BJ (cell line): ENCODE measurements at regions not wholly inside any gene's neighbourhood (a gene's known extent, or its start where the extent isn't known, plus 50 kb on each side); places are given as distances from the start of the nearest gene placed in this dataset.

Experiments
- CTCF ChIA-PET: fragments of 350-600 bp; formaldehyde crosslinking; extraction: SDS; loops from one replicate; lab custom pipeline; 2021; ENCODE audit warnings: antibody characterized with exemption, inconsistent platforms; lab: Yijun Ruan, JAX
- POLR2A ChIA-PET: fragments of 300-600 bp; sonication (Branson Sonifier 250); formaldehyde crosslinking; extraction: SDS; loops from one replicate; lab custom pipeline; 2021; ENCODE audit warnings: antibody characterized with exemption; lab: Charles Lee
- DNase-seq: peaks from one replicate; pipeline ENCODE4 v3.0.0-alpha.2; 2011; ENCODE audit warnings: low read depth
- H3K27me3 ChIP-seq: 2 replicates; pipeline ENCODE4 v1.6.0; 2011; ENCODE audit warnings: low read length; ENCODE audit not compliant: control insufficient read depth, insufficient read depth
- H3K36me3 ChIP-seq: 2 replicates; pipeline ENCODE4 v1.5.1; 2011; ENCODE audit warnings: low read length; ENCODE audit not compliant: control insufficient read depth, insufficient read depth
- H3K4me3 ChIP-seq: 2 replicates; pipeline ENCODE4 v1.5.1; 2011; ENCODE audit warnings: low read depth, mild to moderate bottlenecking, control low read depth, low read length
- CTCF ChIP-seq: IDR thresholded peaks from 2 replicates; pipeline ENCODE4 v1.5.1; 2011; ENCODE audit warnings: low read depth, mild to moderate bottlenecking, control low read depth, inconsistent platforms, low read length, moderate library complexity; ENCODE audit not compliant: insufficient read depth

- DNase-seq, result no peak
- ChIA-PET POLR2A (no interaction called here), CTCF (interaction anchor here (1.6 kb wide), 1 partner anchor 30 kb away, joined by 4 read pairs; no protein-coding TSS in a partner anchor)
- no peak for TF ChIP-seq CTCF
- Histone ChIP-seq H3K27me3 (no peaks in the 10 kb centered on the region), H3K4me3 (no peak overlapping the region), H3K36me3 (no peaks in the 10 kb centered on the region)
These were observed 700.7 kb downstream of the DIAPH3 start for GRCh38 chr13:59463023-59463422.

GRCh38 chr13:59464926-59465325, 698.8 kb downstream of the DIAPH3 start:
- no peaks in the 10 kb centered on the region for H3K36me3 ChIP-seq
- ChIA-PET POLR2A (no interaction called here), CTCF (interaction anchor here (1.1 kb wide), 1 partner anchor 13 kb away, joined by 3 read pairs; no protein-coding TSS in a partner anchor)
- H3K27me3 ChIP-seq, result no peaks in the 10 kb centered on the region
- no peak for TF ChIP-seq CTCF
- no peak for DNase-seq
- H3K4me3 ChIP-seq, result no peak overlapping the region

GRCh38 chr13:59468396-59468795, 695.3 kb downstream of the DIAPH3 start:
- POLR2A ChIA-PET, result no interaction called here
- no peak for DNase-seq
- Histone ChIP-seq H3K36me3 (no peaks in the 10 kb centered on the region), H3K27me3 (no peaks in the 10 kb centered on the region), H3K4me3 (no peak overlapping the region)
- CTCF ChIA-PET, result interaction anchor here (0.9 to 1.7 kb wide), 2 partner anchors 11 to 30 kb away, joined by 3 read pairs; no protein-coding TSS in a partner anchor
- TF ChIP-seq CTCF, result no peak

GRCh38 chr13:59471106-59471505, 692.6 kb downstream of the DIAPH3 start:
- no peaks in the 10 kb centered on the region for H3K36me3 ChIP-seq
- CTCF ChIA-PET, result interaction anchor here (1.0 kb wide), 1 partner anchor 9 kb away, joined by 3 read pairs; no protein-coding TSS in a partner anchor
- POLR2A ChIA-PET, result no interaction called here
- no peak for DNase-seq
- H3K4me3 ChIP-seq, result no peak overlapping the region
- no peaks in the 10 kb centered on the region for H3K27me3 ChIP-seq
- TF ChIP-seq CTCF, result no peak

GRCh38 chr13:59472134-59472533, 691.6 kb downstream of the DIAPH3 start:
- DNase-seq, result no peak
- ChIA-PET POLR2A (no interaction called here), CTCF (interaction anchor here (1.0 kb wide), 1 partner anchor 10 kb away, joined by 3 read pairs; no protein-coding TSS in a partner anchor)
- H3K27me3 ChIP-seq, result no peaks in the 10 kb centered on the region
- no peak for TF ChIP-seq CTCF
- no peaks in the 10 kb centered on the region for H3K36me3 ChIP-seq
- no peak overlapping the region for H3K4me3 ChIP-seq
